HepG2 (cell line): ENCODE measurements at regions not wholly inside any gene's neighbourhood (a gene's known extent, or its start where the extent isn't known, plus 50 kb on each side); places are given as distances from the start of the nearest gene placed in this dataset.

Source experiments
- ATAC-seq: fragments of 200-7000 bp; cut with Tn5 transposase; 3 replicates; pipeline ENCODE4 v1.9.1; 2020; ENCODE audit warnings: mild to moderate bottlenecking, moderate library complexity
- BruUV-seq: library from RNA; stranded (reverse); fragments of 400-500 nt; replicated peaks from 2 replicates; lab custom pipeline; 2021; lab: Mats Ljungman, UMichigan
- CTCF ChIA-PET: fragments of 300-600 bp; formaldehyde crosslinking; extraction: SDS; loops from one replicate; lab custom pipeline; 2021; ENCODE audit warnings: low total read pairs, inconsistent platforms, low intra/inter-chr PET ratio; lab: Yijun Ruan, JAX
- POLR2A ChIA-PET: fragments of 350-600 bp; sonication (Branson Sonifier 250); formaldehyde crosslinking; loops from one replicate; lab custom pipeline; 2020; ENCODE audit warnings: antibody characterized with exemption, inconsistent platforms; lab: Yijun Ruan, JAX
- DNase-seq: peaks from one replicate; pipeline ENCODE4 v3.0.0-alpha.2; 2015; ENCODE audit warnings: low spot score
- FAIRE-seq: peaks from 3 replicates; lab custom pipeline; 2011; peaks lifted over from hg19 to GRCh38; lab: Jason Lieb, UNC
- H2AFZ ChIP-seq: one replicate; pipeline ENCODE4 v1.6.1; 2011; ENCODE audit warnings: low read length, inconsistent platforms
- H3K27ac ChIP-seq: fragments of 300-600 bp; 3 replicates; pipeline ENCODE4 v1.8.0; 2011; ENCODE audit warnings: mixed run types, mild to moderate bottlenecking, mixed read lengths, low read length, inconsistent platforms; ENCODE audit not compliant: insufficient read depth; ENCODE audit errors: extremely low read length
- H3K27me3 ChIP-seq, 2 experiments: fragments of 200-600 bp in 1 of 2; 2 replicates in 1 of 2; 3 replicates in 1 of 2; pipeline versions ENCODE4 v1.6.0 to v1.8.0; 2011; ENCODE audit warnings: low read length in 2 of 2, mild to moderate bottlenecking in 2 of 2, moderate library complexity in 2 of 2, inconsistent platforms in 1 of 2; ENCODE audit not compliant: insufficient read depth in 2 of 2, control insufficient read depth in 1 of 2
- H3K36me3 ChIP-seq, 2 experiments: fragments of 200-600 bp in 1 of 2; replicated peaks in 1 of 2; 2 replicates in 1 of 2; 3 replicates in 1 of 2; pipeline versions ENCODE4 v1.5.1 to v1.8.0; 2011; ENCODE audit warnings: low read length in 2 of 2, inconsistent platforms in 1 of 2; ENCODE audit not compliant: insufficient read depth in 2 of 2, control insufficient read depth in 1 of 2
- H3K4me1 ChIP-seq: 2 replicates; pipeline ENCODE4 v1.5.1; 2012; ENCODE audit warnings: low read length, inconsistent platforms; ENCODE audit not compliant: insufficient read depth
- H3K4me2 ChIP-seq: 2 replicates; pipeline ENCODE4 v1.6.0; 2011; ENCODE audit warnings: low read depth, low read length, inconsistent platforms
- H3K4me3 ChIP-seq, 3 experiments: fragments of 200-600 bp in 1 of 3; sonication (generic), shearing (Covaris generic) in 1 of 3; replicated peaks in 1 of 3; 2 replicates each; pipeline ENCODE4 v1.5.1; 2011 to 2016; ENCODE audit warnings: low read length in 3 of 3, inconsistent platforms in 2 of 3, low read depth in 2 of 3, mild to moderate bottlenecking in 2 of 3, control low read depth in 1 of 3, mixed read lengths in 1 of 3; ENCODE audit not compliant: insufficient read depth in 1 of 3
- H3K79me2 ChIP-seq: one replicate; pipeline ENCODE4 v1.6.1; 2011; ENCODE audit warnings: low read length, inconsistent platforms; ENCODE audit not compliant: insufficient read depth
- H3K9ac ChIP-seq: 2 replicates; pipeline ENCODE4 v1.6.0; 2011; ENCODE audit warnings: mild to moderate bottlenecking, low read depth, low read length, inconsistent platforms; ENCODE audit not compliant: insufficient read depth
- H3K9me3 ChIP-seq: 2 replicates; pipeline ENCODE4 v1.5.1; 2012; ENCODE audit warnings: mild to moderate bottlenecking, low read length
- H4K20me1 ChIP-seq: 2 replicates; pipeline ENCODE4 v1.6.0; 2011; ENCODE audit warnings: inconsistent platforms, mild to moderate bottlenecking, low read length, moderate library complexity; ENCODE audit not compliant: insufficient read depth
- EEA1 ChIP-seq: sonication (generic); formaldehyde crosslinking; IDR thresholded peaks from 2 replicates; pipeline ENCODE4 v1.5.1; 2020; ENCODE audit warnings: mild to moderate bottlenecking, missing genetic modification reagents, borderline replicate concordance
- HDAC6 ChIP-seq: fragments of 200-600 bp; sonication (generic); IDR thresholded peaks from 2 replicates; pipeline ENCODE4 v1.7.0; 2017; ENCODE audit warnings: mild to moderate bottlenecking, antibody characterized with exemption, low read length, low read depth
- NCOA1 ChIP-seq: sonication (generic); formaldehyde crosslinking; IDR thresholded peaks from 2 replicates; pipeline ENCODE4 v1.9.0; 2021; ENCODE audit warnings: missing genetic modification reagents
- SRSF4 ChIP-seq: fragments of 200-400 bp; formaldehyde crosslinking; IDR thresholded peaks from one replicate; pipeline ENCODE4 v1.6.1; 2018; ENCODE audit warnings: mild to moderate bottlenecking, low read depth, low read length, moderate library complexity; ENCODE audit not compliant: poor library complexity, severe bottlenecking
- TEAD2 ChIP-seq: sonication (generic); formaldehyde crosslinking; IDR thresholded peaks from 2 replicates; pipeline ENCODE4 v1.9.0; 2021; ENCODE audit warnings: missing genetic modification reagents
- ZNF20 ChIP-seq: sonication (generic); formaldehyde crosslinking; IDR thresholded peaks from 2 replicates; pipeline ENCODE4 v1.4.0; 2020; ENCODE audit warnings: mild to moderate bottlenecking, moderate library complexity, missing genetic modification reagents
- ZNF225 ChIP-seq: sonication (generic); formaldehyde crosslinking; IDR thresholded peaks from 2 replicates; pipeline ENCODE4 v1.4.0; 2020; ENCODE audit warnings: mild to moderate bottlenecking, missing genetic modification reagents
- ZNF326 ChIP-seq: sonication (generic); formaldehyde crosslinking; IDR thresholded peaks from 2 replicates; pipeline ENCODE4 v1.4.0; 2020; ENCODE audit warnings: missing genetic modification reagents, borderline replicate concordance
- ZNF510 ChIP-seq: sonication (generic); formaldehyde crosslinking; IDR thresholded peaks from 2 replicates; pipeline ENCODE4 v1.4.0; 2020; ENCODE audit warnings: low read depth, mild to moderate bottlenecking, missing genetic modification reagents
- ZNF570 ChIP-seq: sonication (generic); formaldehyde crosslinking; IDR thresholded peaks from 2 replicates; pipeline ENCODE4 v1.4.0; 2020; ENCODE audit warnings: mild to moderate bottlenecking, missing genetic modification reagents, borderline replicate concordance
- ZNF614 ChIP-seq: IDR thresholded peaks from 2 replicates; pipeline ENCODE4 v1.6.1; 2018; ENCODE audit warnings: missing biosample characterization, missing genetic modification reagents, inconsistent platforms, borderline replicate concordance
- WGBS: methylation state at CpG from one replicate; pipeline ENCODE4 v1.1.6; 2017; ENCODE audit warnings: low lambda C conversion rate; 5-methylcytosine and 5-hydroxymethylcytosine counted together
- in situ Hi-C: cut with HindIII; loops from 2 replicates; pipeline ENCODE4 v1.10.0; 2017; ENCODE audit warnings: low pct_unique_long_range_greater_than_20kb; ENCODE audit not compliant: extremely low pct_ligation_motif_present
- intact Hi-C: fragments of 100-400 bp; cut with micrococcal nuclease; formaldehyde crosslinking; loops from one replicate; pipeline ENCODE4 v1.10.0; 2022; ENCODE audit not compliant: unreplicated experiment
- TF ChIP-seq, protein P1 (sequence below): sonication (generic); formaldehyde crosslinking; IDR thresholded peaks from 2 replicates; pipeline ENCODE4 v1.5.1; 2020; ENCODE audit warnings: missing genetic modification reagents, mild to moderate bottlenecking, borderline replicate concordance

DNA sequence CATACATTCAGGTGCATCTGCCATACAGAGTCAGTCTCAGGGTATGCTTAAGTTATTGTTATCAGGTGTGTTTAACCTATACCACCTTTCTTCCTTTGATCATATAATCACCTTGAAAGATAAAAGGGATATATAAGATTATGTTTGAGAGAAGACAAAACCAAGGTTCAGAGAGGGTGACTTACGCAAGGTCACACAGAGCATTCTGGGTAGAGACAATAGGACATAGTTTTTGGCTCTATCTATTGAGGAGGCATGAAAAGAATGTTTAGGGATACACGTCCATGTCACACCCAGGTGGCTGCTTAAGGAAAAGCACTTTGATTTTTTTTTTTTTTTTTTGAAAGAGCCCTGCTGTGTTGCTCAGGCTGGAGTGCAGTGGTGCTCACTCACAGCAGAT, 327.1 kb upstream of the RPS6KA3 start:
- intact Hi-C loops (no loop called here), in situ Hi-C loops (no loop called here)
- ChIA-PET CTCF (no interaction called here), POLR2A (no interaction called here)
- no peak for DNase-seq
- H3K4me3 ChIP-seq = no peak overlapping the region
- H3K36me3 ChIP-seq = no peaks in the 10 kb centered on the region
- H3K27ac ChIP-seq = no peak overlapping the region
- H3K79me2 ChIP-seq = no peaks in the 10 kb centered on the region
- no peaks in the 10 kb centered on the region for H4K20me1 ChIP-seq
- ATAC-seq = no peak
- BruUV-seq = no TSS peak
- no peak overlapping the region for H2AFZ ChIP-seq
- 23% methylated on average over 2 of the region's 2 CpGs for WGBS
- TF ChIP-seq ZNF326 (CRISPR knock-in tag) = no peak
- no peak for TF ChIP-seq ZNF614 (CRISPR knock-in tag)
- TF ChIP-seq NCOA1 (CRISPR knock-in tag) = no peak
- no peak for TF ChIP-seq ZNF225 (CRISPR knock-in tag)
- TF ChIP-seq EEA1 (CRISPR knock-in tag) = no peak
- TF ChIP-seq ZNF510 = no peak
- no peak for TF ChIP-seq TEAD2
- TF ChIP-seq ZNF570 (CRISPR knock-in tag) = no peak
- TF ChIP-seq SRSF4 = no peak
- TF ChIP-seq HDAC6 = no peak
- TF ChIP-seq, protein P1, sequence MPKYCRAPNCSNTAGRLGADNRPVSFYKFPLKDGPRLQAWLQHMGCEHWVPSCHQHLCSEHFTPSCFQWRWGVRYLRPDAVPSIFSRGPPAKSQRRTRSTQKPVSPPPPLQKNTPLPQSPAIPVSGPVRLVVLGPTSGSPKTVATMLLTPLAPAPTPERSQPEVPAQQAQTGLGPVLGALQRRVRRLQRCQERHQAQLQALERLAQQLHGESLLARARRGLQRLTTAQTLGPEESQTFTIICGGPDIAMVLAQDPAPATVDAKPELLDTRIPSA (CRISPR knock-in tag) = no peak
- no peak for TF ChIP-seq ZNF20 (CRISPR knock-in tag)
- no peaks in the 10 kb centered on the region for H3K9me3 ChIP-seq
- peak; percentile 34 for FAIRE-seq
- no peak overlapping the region for H3K4me2 ChIP-seq
- H3K27me3 ChIP-seq = no peaks in the 10 kb centered on the region
- H3K9ac ChIP-seq = no peak overlapping the region
- H3K4me1 ChIP-seq = peaks cover 23% of the 10 kb centered on the region
